ENCODE measurements at regions not wholly inside any gene's neighbourhood (a gene's known extent, or its start where the extent isn't known, plus 50 kb on each side); places are given as distances from the start of the nearest gene placed in this dataset.

GRCh38 chr2:17229414-17229813, 288.8 kb downstream of the RAD51AP2 start:
- no peaks in the 10 kb centered on the region for H3K27me3 ChIP-seq (replicated peaks in 1 of 2; ENCODE audit: control insufficient read depth in 2 of 2, insufficient read depth in 2 of 2, low read length in 1 of 2)
- FAIRE-seq = no peak
- RAD21 ChIA-PET (ENCODE audit: unreplicated experiment) = no interaction called here
- H3K9me3 ChIP-seq (replicated peaks; ENCODE audit: control insufficient read depth, insufficient read depth, low read length) = no peaks in the 10 kb centered on the region
- no peak overlapping the region for H3K4me3 ChIP-seq
- ATAC-seq = no peak
- no peak overlapping the region for H2AFZ ChIP-seq (ENCODE audit: control insufficient read depth, low read depth, low read length)
- CTCF ChIA-PET = no interaction called here
- 0% methylated on average over 1 of the region's 1 CpG for WGBS (ENCODE audit: insufficient coverage, insufficient replicate concordance, low lambda C conversion rate, missing lambda C conversion rate)
- H3K4me1 ChIP-seq (ENCODE audit: control insufficient read depth, insufficient read depth, low read length) = no peaks in the 10 kb centered on the region
- BruUV-seq (replicated peaks) = no TSS peak
- no peaks in the 10 kb centered on the region for H4K20me1 ChIP-seq (ENCODE audit: control insufficient read depth, insufficient read depth)
- no peaks in the 10 kb centered on the region for H3K36me3 ChIP-seq (ENCODE audit: control insufficient read depth in 2 of 2, insufficient read depth in 2 of 2, low read length in 1 of 2)
- no peak for DNase-seq (ENCODE audit: low read depth, low spot score)
- no peaks in the 10 kb centered on the region for H3K79me2 ChIP-seq (ENCODE audit: control insufficient read depth, insufficient read depth, low read length)
- H3K9ac ChIP-seq (ENCODE audit: control insufficient read depth, insufficient read depth, low read length) = no peak overlapping the region
- intact Hi-C loops (cut with micrococcal nuclease; ENCODE audit: unreplicated experiment) (no loop called here), in situ Hi-C loops (cut with MboI) (no loop called here)
- H3K27ac ChIP-seq (ENCODE audit: control insufficient read depth, insufficient read depth) = no peak overlapping the region
- POLR2A ChIA-PET = no interaction called here
- no peak for TF ChIP-seq POU2F2 (IDR thresholded peaks at IDR 0.05; ENCODE audit: borderline replicate concordance, low read depth, low read length)
- TF ChIP-seq HDAC2 (IDR thresholded peaks at IDR 0.05) = no peak
- no peak for TF ChIP-seq HCFC1 (IDR thresholded peaks at IDR 0.05; ENCODE audit: low read length)
- no peak for TF ChIP-seq BACH1 (IDR thresholded peaks at IDR 0.05; ENCODE audit: borderline replicate concordance)
- TF ChIP-seq CHD4 (IDR thresholded peaks at IDR 0.05) = no peak
- no peak for TF ChIP-seq ESRRA (IDR thresholded peaks at IDR 0.05; ENCODE audit: low read length)
- no peak for TF ChIP-seq NFIC (IDR thresholded peaks at IDR 0.05; ENCODE audit: low read depth, low read length)
- no peak for TF ChIP-seq CHD2 (IDR thresholded peaks at IDR 0.05; ENCODE audit: borderline replicate concordance, low read depth, low read length)
- H3K4me2 ChIP-seq (ENCODE audit: control insufficient read depth, insufficient read depth) = no peak overlapping the region
- SMC1A ChIA-PET (ENCODE audit: uncharacterized antibody, unreplicated experiment) = no interaction called here

- no peaks in the 10 kb centered on the region for H3K4me1 ChIP-seq (ENCODE audit: control insufficient read depth, insufficient read depth, low read length)
- H2AFZ ChIP-seq (ENCODE audit: control insufficient read depth, low read depth, low read length) = no peak overlapping the region
- H3K9ac ChIP-seq (ENCODE audit: control insufficient read depth, insufficient read depth, low read length) = no peak overlapping the region
- no peaks in the 10 kb centered on the region for H3K9me3 ChIP-seq (replicated peaks; ENCODE audit: control insufficient read depth, insufficient read depth, low read length)
- H4K20me1 ChIP-seq (ENCODE audit: control insufficient read depth, insufficient read depth) = no peaks in the 10 kb centered on the region
- ChIA-PET POLR2A (no interaction called here), CTCF (no interaction called here), SMC1A (ENCODE audit: uncharacterized antibody, unreplicated experiment) (no interaction called here), RAD21 (ENCODE audit: unreplicated experiment) (interaction anchor here (0.6 kb wide), 1 partner anchor 217 kb away, joined by 3 read pairs; no protein-coding TSS in a partner anchor)
- no peak for ATAC-seq
- intact Hi-C loops (cut with micrococcal nuclease; ENCODE audit: unreplicated experiment) = no loop called here
- H3K27ac ChIP-seq (ENCODE audit: control insufficient read depth, insufficient read depth) = no peak overlapping the region
- H3K4me3 ChIP-seq = no peak overlapping the region
- no peaks in the 10 kb centered on the region for H3K79me2 ChIP-seq (ENCODE audit: control insufficient read depth, insufficient read depth, low read length)
- no peak for DNase-seq (ENCODE audit: low read depth, low spot score)
- H3K27me3 ChIP-seq (replicated peaks in 1 of 2; ENCODE audit: control insufficient read depth in 2 of 2, insufficient read depth in 2 of 2, low read length in 1 of 2) = no peaks in the 10 kb centered on the region
- BruUV-seq (replicated peaks) = no TSS peak
- H3K4me2 ChIP-seq (ENCODE audit: control insufficient read depth, insufficient read depth) = no peak overlapping the region
- in situ Hi-C loops (cut with MboI) = no loop called here
- H3K36me3 ChIP-seq (ENCODE audit: control insufficient read depth in 2 of 2, insufficient read depth in 2 of 2, low read length in 1 of 2) = no peaks in the 10 kb centered on the region
- 37% methylated on average over 6 of the region's 6 CpGs for WGBS (ENCODE audit: insufficient coverage, insufficient replicate concordance, low lambda C conversion rate, missing lambda C conversion rate)
- FAIRE-seq = no peak
- TF ChIP-seq IKZF2 (IDR thresholded peaks at IDR 0.05) (no peak), ATF3 (IDR thresholded peaks at IDR 0.05; ENCODE audit: borderline replicate concordance, extremely low read depth, low read depth, low read length) (no peak), DPF2 (IDR thresholded peaks at IDR 0.05) (no peak), CBFB (IDR thresholded peaks at IDR 0.05; ENCODE audit: low read depth) (no peak), NR2C1 (IDR thresholded peaks at IDR 0.05) (no peak), E2F8 (IDR thresholded peaks at IDR 0.05; ENCODE audit: low read depth, partially characterized antibody) (no peak), FOXM1 (IDR thresholded peaks at IDR 0.05; ENCODE audit: low read depth, low read length) (no peak), KLF5 (IDR thresholded peaks at IDR 0.05; ENCODE audit: partially characterized antibody) (no peak), ZNF207 (IDR thresholded peaks at IDR 0.05; ENCODE audit: borderline replicate concordance) (no peak)
These were observed 289.8 kb downstream of the RAD51AP2 start for GRCh38 chr2:17228461-17228860.
